HG03469 (cell line): ENCODE measurements at regions not wholly inside any gene's neighbourhood (a gene's known extent, or its start where the extent isn't known, plus 50 kb on each side); places are given as distances from the start of the nearest gene placed in this dataset.

Experiments used
- ATAC-seq: cut with Tn5 transposase; IDR thresholded peaks from one replicate; pipeline ENCODE4 v1.9.1; 2021; ENCODE audit warnings: mild to moderate bottlenecking, moderate library complexity, moderate number of reproducible peaks; ENCODE audit not compliant: unreplicated experiment

- no peak for ATAC-seq
These were observed 143.9 kb upstream of the TMEM132C start for GRCh38 chr12:128123096-128123495.

GRCh38 chr12:128131955-128132354 lies 135.0 kb upstream of the TMEM132C start:
- no peak for ATAC-seq

GRCh38 chr12:128133321-128134073 lies 133.5 kb upstream of the TMEM132C start:
- no peak for ATAC-seq

- ATAC-seq, result peak; percentile 62
These were observed 129.8 kb upstream of the TMEM132C start for GRCh38 chr12:128137140-128137539.

- ATAC-seq, result no peak
These were observed 128.8 kb upstream of the TMEM132C start for GRCh38 chr12:128138125-128138524.

- no peak for ATAC-seq
These were observed 126.4 kb upstream of the TMEM132C start for GRCh38 chr12:128140551-128140950.

- ATAC-seq, result no peak
These were observed 116.0 kb upstream of the TMEM132C start for GRCh38 chr12:128150961-128151360.

- ATAC-seq, result no peak
These were observed 111.4 kb upstream of the TMEM132C start for GRCh38 chr12:128155571-128155970.

- no peak for ATAC-seq
These were observed 103.9 kb upstream of the TMEM132C start for GRCh38 chr12:128163086-128163485.

GRCh38 chr12:128164533-128164932 lies 102.4 kb upstream of the TMEM132C start:
- ATAC-seq, result no peak

GRCh38 chr12:128165387-128165786 lies 101.6 kb upstream of the TMEM132C start:
- ATAC-seq, result no peak

GRCh38 chr12:128168273-128168672 lies 98.7 kb upstream of the TMEM132C start:
- ATAC-seq, result no peak

- no peak for ATAC-seq
These were observed 96.8 kb upstream of the TMEM132C start for GRCh38 chr12:128170181-128170580.

- no peak for ATAC-seq
These were observed 88.4 kb upstream of the TMEM132C start for GRCh38 chr12:128178565-128178964.

GRCh38 chr12:128178966-128179365 lies 88.0 kb upstream of the TMEM132C start:
- no peak for ATAC-seq

- no peak for ATAC-seq
These were observed 86.8 kb upstream of the TMEM132C start for GRCh38 chr12:128180166-128180565.

GRCh38 chr12:128190052-128190451 lies 76.9 kb upstream of the TMEM132C start:
- ATAC-seq, result no peak

- ATAC-seq, result no peak
These were observed 76.4 kb upstream of the TMEM132C start for GRCh38 chr12:128190614-128191013.

GRCh38 chr12:128191380-128191779 lies 75.6 kb upstream of the TMEM132C start:
- no peak for ATAC-seq

GRCh38 chr12:128204711-128205110 lies 62.3 kb upstream of the TMEM132C start:
- ATAC-seq, result no peak

GRCh38 chr12:128205145-128205544 lies 61.8 kb upstream of the TMEM132C start:
- ATAC-seq, result no peak

GRCh38 chr12:128205758-128206157 lies 61.2 kb upstream of the TMEM132C start:
- ATAC-seq, result no peak
